ENCODE measurements at regions not wholly inside any gene's neighbourhood (a gene's known extent, or its start where the extent isn't known, plus 50 kb on each side); places are given as distances from the start of the nearest gene placed in this dataset.

DNA sequence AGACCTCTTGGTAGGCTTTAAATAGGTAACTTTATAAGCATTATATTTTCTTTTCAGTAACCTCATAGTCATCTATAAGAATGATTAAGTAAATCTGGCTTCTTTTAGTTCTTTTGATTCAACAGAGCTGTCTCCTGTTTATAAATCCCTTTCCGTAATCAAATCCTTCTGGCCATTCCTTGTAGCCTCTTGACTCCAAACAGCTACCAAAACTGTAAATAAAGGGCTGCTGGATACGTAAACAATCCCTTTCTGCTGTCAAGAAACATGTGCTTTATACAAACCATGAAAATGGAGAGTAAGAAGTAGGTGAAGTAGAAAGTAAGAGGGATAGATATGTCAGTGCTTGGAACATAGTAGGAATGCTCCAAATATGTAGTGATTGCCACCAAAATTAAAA, 183.2 kb upstream of the CASK start:
- TF ChIP-seq, protein P1, sequence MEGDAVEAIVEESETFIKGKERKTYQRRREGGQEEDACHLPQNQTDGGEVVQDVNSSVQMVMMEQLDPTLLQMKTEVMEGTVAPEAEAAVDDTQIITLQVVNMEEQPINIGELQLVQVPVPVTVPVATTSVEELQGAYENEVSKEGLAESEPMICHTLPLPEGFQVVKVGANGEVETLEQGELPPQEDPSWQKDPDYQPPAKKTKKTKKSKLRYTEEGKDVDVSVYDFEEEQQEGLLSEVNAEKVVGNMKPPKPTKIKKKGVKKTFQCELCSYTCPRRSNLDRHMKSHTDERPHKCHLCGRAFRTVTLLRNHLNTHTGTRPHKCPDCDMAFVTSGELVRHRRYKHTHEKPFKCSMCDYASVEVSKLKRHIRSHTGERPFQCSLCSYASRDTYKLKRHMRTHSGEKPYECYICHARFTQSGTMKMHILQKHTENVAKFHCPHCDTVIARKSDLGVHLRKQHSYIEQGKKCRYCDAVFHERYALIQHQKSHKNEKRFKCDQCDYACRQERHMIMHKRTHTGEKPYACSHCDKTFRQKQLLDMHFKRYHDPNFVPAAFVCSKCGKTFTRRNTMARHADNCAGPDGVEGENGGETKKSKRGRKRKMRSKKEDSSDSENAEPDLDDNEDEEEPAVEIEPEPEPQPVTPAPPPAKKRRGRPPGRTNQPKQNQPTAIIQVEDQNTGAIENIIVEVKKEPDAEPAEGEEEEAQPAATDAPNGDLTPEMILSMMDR (IDR thresholded peaks at IDR 0.05; ENCODE audit: insufficient read depth, low read length) = no peak
- TF ChIP-seq POLR2AphosphoS5 (IDR thresholded peaks at IDR 0.05; ENCODE audit: low read depth) (no peak), GABPA (IDR thresholded peaks at IDR 0.05; ENCODE audit: low read depth) (no peak)
- TF ChIP-seq, protein P2, sequence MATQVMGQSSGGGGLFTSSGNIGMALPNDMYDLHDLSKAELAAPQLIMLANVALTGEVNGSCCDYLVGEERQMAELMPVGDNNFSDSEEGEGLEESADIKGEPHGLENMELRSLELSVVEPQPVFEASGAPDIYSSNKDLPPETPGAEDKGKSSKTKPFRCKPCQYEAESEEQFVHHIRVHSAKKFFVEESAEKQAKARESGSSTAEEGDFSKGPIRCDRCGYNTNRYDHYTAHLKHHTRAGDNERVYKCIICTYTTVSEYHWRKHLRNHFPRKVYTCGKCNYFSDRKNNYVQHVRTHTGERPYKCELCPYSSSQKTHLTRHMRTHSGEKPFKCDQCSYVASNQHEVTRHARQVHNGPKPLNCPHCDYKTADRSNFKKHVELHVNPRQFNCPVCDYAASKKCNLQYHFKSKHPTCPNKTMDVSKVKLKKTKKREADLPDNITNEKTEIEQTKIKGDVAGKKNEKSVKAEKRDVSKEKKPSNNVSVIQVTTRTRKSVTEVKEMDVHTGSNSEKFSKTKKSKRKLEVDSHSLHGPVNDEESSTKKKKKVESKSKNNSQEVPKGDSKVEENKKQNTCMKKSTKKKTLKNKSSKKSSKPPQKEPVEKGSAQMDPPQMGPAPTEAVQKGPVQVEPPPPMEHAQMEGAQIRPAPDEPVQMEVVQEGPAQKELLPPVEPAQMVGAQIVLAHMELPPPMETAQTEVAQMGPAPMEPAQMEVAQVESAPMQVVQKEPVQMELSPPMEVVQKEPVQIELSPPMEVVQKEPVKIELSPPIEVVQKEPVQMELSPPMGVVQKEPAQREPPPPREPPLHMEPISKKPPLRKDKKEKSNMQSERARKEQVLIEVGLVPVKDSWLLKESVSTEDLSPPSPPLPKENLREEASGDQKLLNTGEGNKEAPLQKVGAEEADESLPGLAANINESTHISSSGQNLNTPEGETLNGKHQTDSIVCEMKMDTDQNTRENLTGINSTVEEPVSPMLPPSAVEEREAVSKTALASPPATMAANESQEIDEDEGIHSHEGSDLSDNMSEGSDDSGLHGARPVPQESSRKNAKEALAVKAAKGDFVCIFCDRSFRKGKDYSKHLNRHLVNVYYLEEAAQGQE (IDR thresholded peaks at IDR 0.05; ENCODE audit: insufficient replicate concordance, low read depth) = no peak

Data from HL-60 (cell line).